SH-SY5Y (cell line): ENCODE measurements at regions not wholly inside any gene's neighbourhood (a gene's known extent, or its start where the extent isn't known, plus 50 kb on each side); places are given as distances from the start of the nearest gene placed in this dataset.

Experiments used
- GATA2 ChIP-seq: IDR thresholded peaks from 2 replicates; pipeline ENCODE4 v1.6.1; 2011; ENCODE audit warnings: mild to moderate bottlenecking, low read depth, low read length
- GATA3 ChIP-seq: IDR thresholded peaks from 2 replicates; pipeline ENCODE4 v1.6.1; 2011; ENCODE audit warnings: low read depth, mild to moderate bottlenecking, low read length, moderate library complexity

DNA sequence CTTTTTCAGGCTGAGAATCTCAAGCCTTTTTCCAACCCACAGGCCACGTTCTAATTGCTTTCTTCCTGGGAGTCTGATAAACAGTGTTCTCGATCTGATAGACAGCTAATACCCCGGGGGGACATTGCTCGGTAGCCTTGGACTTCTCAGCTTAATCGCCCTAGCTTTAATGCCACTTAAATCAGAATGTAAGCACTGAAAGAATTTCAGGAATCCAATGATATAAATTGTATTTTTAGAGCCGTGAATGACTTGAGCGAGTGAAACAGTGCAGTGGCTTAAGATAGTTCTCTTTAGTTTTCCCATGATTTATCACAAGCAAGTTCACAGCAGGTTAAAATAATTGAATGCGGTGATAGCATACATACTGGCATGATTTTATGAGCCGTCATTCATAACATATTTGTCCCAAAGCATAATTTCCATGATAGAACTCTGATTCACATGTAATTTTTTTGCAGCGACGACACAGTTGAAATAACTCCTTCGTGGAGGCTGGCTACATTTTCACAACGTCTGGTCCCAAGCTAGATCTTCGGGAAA, 116.1 kb upstream of the MYOCD start:
- no peak for TF ChIP-seq GATA3
- no peak for TF ChIP-seq GATA2
